ENCODE measurements at regions not wholly inside any gene's neighbourhood (a gene's known extent, or its start where the extent isn't known, plus 50 kb on each side); places are given as distances from the start of the nearest gene placed in this dataset.

GRCh38 chr2:173557497-173557896 lies 202.8 kb downstream of the CDCA7 start:
- TF ChIP-seq ZNF274 (IDR thresholded peaks at IDR 0.05; ENCODE audit: low read depth, low read length) = no peak
- no peak for TF ChIP-seq YY1 (IDR thresholded peaks at IDR 0.05; ENCODE audit: insufficient read depth, insufficient read length)
